GM12864 (cell line): ENCODE measurements at regions not wholly inside any gene's neighbourhood (a gene's known extent, or its start where the extent isn't known, plus 50 kb on each side); places are given as distances from the start of the nearest gene placed in this dataset.

Experiments used
- DNase-seq: peaks from one replicate; pipeline ENCODE4 v3.0.0-alpha.2; 2011; ENCODE audit warnings: low read depth
- H3K4me3 ChIP-seq: 2 replicates; pipeline ENCODE4 v1.5.1; 2011; ENCODE audit warnings: mild to moderate bottlenecking, low read depth, low read length, control low read depth
- TF ChIP-seq, protein P1 (sequence below): IDR thresholded peaks from 2 replicates; pipeline ENCODE4 v1.5.1; 2011; ENCODE audit warnings: low read depth, mild to moderate bottlenecking, moderate library complexity, low read length, control low read depth, inconsistent platforms; ENCODE audit errors: missing control alignments

DNA sequence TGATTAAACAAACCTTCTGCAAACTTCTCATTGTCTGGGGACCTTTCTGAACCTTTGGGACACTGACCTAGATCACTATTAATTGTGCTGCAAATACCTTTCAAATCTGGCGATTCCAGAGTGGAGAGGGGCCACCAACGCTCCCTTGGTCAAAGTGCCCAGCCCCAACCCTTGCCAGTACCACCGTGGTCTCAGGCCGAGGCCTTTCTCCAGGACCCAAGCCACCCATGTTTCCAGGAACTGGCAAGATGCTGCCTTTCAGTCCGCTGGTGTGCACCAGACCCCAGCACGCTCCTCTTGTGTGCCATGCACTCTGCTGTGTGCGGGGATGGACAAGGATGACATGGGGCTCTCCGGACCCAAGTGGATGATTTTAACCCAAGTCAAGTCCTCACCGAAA lies 91.1 kb upstream of the MGMT start:
- no peak for DNase-seq
- TF ChIP-seq, protein P1, sequence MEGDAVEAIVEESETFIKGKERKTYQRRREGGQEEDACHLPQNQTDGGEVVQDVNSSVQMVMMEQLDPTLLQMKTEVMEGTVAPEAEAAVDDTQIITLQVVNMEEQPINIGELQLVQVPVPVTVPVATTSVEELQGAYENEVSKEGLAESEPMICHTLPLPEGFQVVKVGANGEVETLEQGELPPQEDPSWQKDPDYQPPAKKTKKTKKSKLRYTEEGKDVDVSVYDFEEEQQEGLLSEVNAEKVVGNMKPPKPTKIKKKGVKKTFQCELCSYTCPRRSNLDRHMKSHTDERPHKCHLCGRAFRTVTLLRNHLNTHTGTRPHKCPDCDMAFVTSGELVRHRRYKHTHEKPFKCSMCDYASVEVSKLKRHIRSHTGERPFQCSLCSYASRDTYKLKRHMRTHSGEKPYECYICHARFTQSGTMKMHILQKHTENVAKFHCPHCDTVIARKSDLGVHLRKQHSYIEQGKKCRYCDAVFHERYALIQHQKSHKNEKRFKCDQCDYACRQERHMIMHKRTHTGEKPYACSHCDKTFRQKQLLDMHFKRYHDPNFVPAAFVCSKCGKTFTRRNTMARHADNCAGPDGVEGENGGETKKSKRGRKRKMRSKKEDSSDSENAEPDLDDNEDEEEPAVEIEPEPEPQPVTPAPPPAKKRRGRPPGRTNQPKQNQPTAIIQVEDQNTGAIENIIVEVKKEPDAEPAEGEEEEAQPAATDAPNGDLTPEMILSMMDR = no peak
- H3K4me3 ChIP-seq = no peak overlapping the region

DNA sequence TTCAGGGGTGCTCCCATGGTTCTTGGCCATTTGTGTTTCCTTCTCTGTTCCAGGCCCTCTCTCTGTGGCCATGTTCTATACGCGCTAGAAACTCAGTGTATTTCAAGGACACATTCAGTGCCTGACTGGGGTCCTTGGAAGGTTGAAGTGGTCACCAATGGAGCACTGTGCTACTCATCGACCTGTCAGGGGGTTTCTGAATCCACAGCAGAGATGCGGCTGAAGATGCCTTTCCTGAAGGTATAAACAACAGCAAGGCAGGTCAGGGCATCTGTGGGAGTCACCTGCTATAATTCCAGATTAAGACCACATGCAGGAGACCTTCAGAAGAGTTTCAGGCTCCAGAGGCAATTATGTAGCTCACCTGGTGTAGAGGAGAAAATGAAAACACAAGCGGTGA lies 86.8 kb upstream of the MGMT start:
- TF ChIP-seq, protein P1 = no peak
- no peak overlapping the region for H3K4me3 ChIP-seq
- DNase-seq = no peak

DNA sequence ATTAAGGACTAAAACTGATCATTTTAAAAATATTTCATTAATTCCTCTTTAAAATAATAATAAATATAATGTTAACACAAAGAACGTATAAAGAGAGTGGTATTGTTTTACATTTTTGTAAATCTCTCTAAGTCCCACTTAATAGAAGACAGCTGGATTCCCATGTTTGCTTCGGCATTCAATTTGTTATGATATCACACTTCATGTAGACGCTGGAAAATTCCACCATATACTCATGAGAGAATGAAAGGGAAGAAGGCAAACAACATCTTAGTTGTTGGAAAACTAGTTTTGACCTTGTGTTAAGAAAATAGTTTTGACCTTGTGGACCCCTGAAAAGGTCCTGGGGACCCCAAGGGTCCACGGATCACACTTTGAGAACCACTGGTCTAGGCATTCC lies 85.3 kb upstream of the MGMT start:
- no peak overlapping the region for H3K4me3 ChIP-seq
- TF ChIP-seq, protein P1 = no peak
- no peak for DNase-seq

DNA sequence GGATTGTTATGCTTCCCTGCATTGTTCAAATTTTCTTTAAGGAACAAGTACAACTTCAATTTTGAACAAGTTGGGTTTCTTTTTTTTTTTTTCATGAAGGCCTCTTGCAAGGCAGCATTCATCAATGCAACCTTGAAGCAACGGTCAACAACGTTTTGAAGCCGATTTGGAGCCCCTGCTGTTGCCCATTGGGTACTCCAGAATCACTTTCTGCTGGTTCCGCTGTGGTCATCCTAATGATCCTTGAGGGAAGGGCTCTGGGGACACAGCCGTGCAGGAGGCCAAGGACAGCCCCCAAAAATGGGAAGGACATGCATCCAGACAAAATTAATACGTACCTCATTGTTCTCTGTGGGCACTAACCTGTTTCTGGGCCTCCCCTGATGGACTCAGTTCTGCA lies 84.6 kb upstream of the MGMT start:
- TF ChIP-seq, protein P1 = no peak
- no peak for DNase-seq
- no peak overlapping the region for H3K4me3 ChIP-seq

DNA sequence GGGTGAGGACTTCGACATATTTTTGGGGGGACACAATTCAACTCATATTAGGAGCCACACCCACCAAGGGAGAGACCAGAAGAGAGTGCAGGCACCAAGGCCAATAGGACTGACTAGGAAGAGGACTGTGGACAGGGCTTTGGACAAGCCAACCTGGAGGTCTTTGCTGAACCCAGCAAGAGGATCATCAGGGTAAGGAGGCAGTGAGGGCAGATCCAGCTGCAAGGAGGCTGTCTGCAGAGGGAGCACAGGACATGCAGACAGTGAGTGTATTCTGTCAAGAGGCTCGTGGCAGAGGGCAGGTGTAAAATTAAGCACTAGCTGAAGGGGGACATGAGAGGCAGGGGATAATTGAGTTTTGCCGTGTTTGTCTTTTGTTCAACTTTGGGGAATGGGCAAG lies 83.4 kb upstream of the MGMT start:
- no peak for DNase-seq
- no peak overlapping the region for H3K4me3 ChIP-seq
- TF ChIP-seq, protein P1 = no peak

DNA sequence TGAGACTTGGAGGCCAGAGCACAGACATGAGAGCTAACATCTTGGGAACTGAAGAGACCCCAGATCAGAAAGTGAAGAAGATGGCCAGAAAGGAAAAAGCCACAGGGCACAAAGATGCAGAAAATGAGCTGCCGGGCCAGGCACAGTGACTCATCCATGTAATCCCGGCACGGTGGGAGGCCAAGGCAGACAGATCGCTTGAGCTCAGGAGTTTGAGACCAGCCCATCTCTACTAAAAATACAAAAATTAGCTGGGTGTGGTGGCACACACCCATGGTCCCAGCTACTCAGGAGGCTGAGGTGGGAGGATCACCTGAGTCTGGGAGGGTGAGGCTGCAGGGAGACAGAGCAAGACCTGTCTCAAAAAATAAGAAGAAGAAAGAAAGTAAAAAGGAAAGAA lies 81.4 kb upstream of the MGMT start:
- no peak overlapping the region for H3K4me3 ChIP-seq
- DNase-seq = no peak
- TF ChIP-seq, protein P1 = no peak

DNA sequence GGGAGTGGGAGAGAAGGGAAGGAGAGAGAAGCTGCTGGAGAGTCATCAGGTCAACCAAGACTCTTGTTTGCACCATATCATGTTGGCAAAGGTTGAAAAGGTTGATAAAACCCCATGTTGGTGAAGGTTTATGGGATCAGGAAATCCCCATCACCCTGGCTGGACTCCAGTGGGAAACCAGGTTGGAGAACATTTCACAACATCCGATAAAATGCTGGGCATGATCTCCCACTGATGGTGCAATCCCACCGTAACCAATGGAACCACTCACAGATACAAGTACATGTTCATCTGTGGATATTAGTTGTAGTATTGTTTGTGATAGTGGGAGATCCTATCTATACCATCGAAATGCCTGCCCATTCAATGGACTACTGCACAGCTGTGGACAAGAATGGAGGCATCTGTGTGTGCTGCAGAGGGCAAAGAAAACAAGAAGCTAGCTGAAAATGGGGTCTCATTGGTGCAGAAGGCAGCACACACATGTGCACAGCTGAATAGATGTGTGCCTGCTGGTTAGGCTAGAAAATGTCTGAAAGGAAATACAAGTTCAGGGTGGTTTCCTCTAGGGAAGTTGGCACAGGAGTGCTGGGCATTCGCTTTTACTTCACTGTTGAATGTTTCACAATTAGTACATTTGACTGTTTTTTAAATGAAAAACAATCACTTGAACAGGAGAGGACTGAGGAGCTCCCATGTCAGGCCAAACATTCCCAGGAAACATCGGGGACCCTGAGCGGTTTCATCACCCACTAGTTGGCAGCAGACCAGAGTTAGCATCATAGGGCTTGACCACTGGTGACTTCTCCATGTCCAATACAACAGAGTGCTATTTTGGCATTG lies 80.4 kb upstream of the MGMT start:
- TF ChIP-seq, protein P1 = no peak
- no peak for DNase-seq
- no peak overlapping the region for H3K4me3 ChIP-seq
